Esophagus muscularis mucosa (tissue), 4 donors: ENCODE measurements at regions not wholly inside any gene's neighbourhood (a gene's known extent, or its start where the extent isn't known, plus 50 kb on each side); places are given as distances from the start of the nearest gene placed in this dataset.
"Not testable (repeated sequence)": the region's sequence is repeated elsewhere in the genome, so short reads cannot be mapped to it uniquely, and the experiment has no call there.

Source experiments
- DNase-seq: peaks from one replicate; pipeline ENCODE4 v3.0.0-alpha.2; 2017; ENCODE audit errors: extremely low spot score
- H3K27ac ChIP-seq, 4 donors: fragments of 200-600 bp; sonication (generic); replicated peaks in 1 of 4; 1 replicate in 3 of 4; 2 replicates in 1 of 4; pipeline ENCODE4 v1.5.1; 2016 to 2019; ENCODE audit warnings: mild to moderate bottlenecking in 1 of 4
- H3K27me3 ChIP-seq, 4 donors: fragments of 200-600 bp; sonication (generic); one replicate each; pipeline versions ENCODE4 v1.5.1 to v1.6.0; 2016 to 2019
- H3K36me3 ChIP-seq, 4 donors: fragments of 200-600 bp; sonication (generic); one replicate each; pipeline ENCODE4 v1.5.1; 2016 to 2019
- H3K4me1 ChIP-seq, 4 donors: fragments of 200-600 bp; sonication (generic); one replicate each; pipeline ENCODE4 v1.5.1; 2016 to 2019
- H3K4me3 ChIP-seq, 4 donors: fragments of 200-600 bp; sonication (generic); 1 replicate in 2 of 4; 2 replicates in 2 of 4; pipeline ENCODE4 v1.5.1; 2016 to 2019; ENCODE audit warnings: mild to moderate bottlenecking in 4 of 4, moderate library complexity in 1 of 4
- H3K9me3 ChIP-seq, 4 donors: fragments of 200-600 bp; sonication (generic); 1 replicate in 3 of 4; 2 replicates in 1 of 4; pipeline ENCODE4 v1.5.1; 2016 to 2019
- EP300 ChIP-seq: sonication (generic); formaldehyde crosslinking; IDR thresholded peaks from one replicate; pipeline ENCODE4 v1.6.1; 2017; ENCODE audit warnings: antibody characterized with exemption
- POLR2A ChIP-seq: fragments of 450-650 bp; IDR thresholded peaks from one replicate; pipeline ENCODE4 v1.6.1; 2017; ENCODE audit warnings: antibody characterized with exemption, moderate library complexity, mild to moderate bottlenecking, low read depth
- POLR2AphosphoS5 ChIP-seq, 2 donors: sonication (generic); formaldehyde crosslinking; IDR thresholded peaks; one replicate each; pipeline ENCODE4 v1.6.1; 2017; ENCODE audit warnings: antibody characterized with exemption in 2 of 2
- WGBS: methylation state at CpG from one replicate; pipeline ENCODE4 v1.1.5; 2018; 5-methylcytosine and 5-hydroxymethylcytosine counted together
- intact Hi-C: fragments of 100-400 bp; cut with DNase I; formaldehyde crosslinking; loops from one replicate; pipeline ENCODE4 v1.15.1; 2023
- TF ChIP-seq, protein P1 (sequence below), 3 experiments: fragments of 200-600 bp in 2 of 3; fragments of 450-650 bp in 1 of 3; sonication (generic) in 2 of 3; IDR thresholded peaks; one replicate each; pipeline ENCODE4 v1.5.1; 2017 to 2019; ENCODE audit warnings: antibody characterized with exemption in 3 of 3, mild to moderate bottlenecking in 2 of 3, moderate library complexity in 1 of 3

DNA sequence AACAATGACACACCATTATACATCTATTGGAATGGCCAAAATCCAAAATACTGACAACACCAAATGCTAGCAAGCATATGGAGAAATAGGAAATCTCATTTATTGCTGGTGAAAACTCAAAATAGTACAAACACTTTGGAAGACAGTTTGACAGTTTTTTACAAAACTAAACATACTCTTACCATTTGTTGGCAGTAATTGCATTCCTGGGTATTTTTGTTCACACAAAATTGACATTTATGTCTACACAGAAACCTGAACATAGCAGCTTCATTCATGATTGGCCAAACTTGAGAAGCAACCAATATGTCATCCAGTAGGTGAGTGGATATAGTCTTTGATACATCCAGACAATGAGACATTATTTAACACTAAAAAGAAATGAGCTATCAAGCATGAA lies 489.9 kb downstream of the PLOD2 start:
- Histone ChIP-seq H3K4me1 (no peaks in the 10 kb centered on the region), H3K36me3 (no peaks in the 10 kb centered on the region), H3K9me3 (no peaks in the 10 kb centered on the region), H3K4me3 (no peak overlapping the region), H3K27me3 (no peaks in the 10 kb centered on the region), H3K27ac (no peak overlapping the region)
- no peak for DNase-seq
- TF ChIP-seq POLR2AphosphoS5 (IDR thresholded peaks at IDR 0.05) (no peak), EP300 (no peak), POLR2A (no peak)
- TF ChIP-seq, protein P1, sequence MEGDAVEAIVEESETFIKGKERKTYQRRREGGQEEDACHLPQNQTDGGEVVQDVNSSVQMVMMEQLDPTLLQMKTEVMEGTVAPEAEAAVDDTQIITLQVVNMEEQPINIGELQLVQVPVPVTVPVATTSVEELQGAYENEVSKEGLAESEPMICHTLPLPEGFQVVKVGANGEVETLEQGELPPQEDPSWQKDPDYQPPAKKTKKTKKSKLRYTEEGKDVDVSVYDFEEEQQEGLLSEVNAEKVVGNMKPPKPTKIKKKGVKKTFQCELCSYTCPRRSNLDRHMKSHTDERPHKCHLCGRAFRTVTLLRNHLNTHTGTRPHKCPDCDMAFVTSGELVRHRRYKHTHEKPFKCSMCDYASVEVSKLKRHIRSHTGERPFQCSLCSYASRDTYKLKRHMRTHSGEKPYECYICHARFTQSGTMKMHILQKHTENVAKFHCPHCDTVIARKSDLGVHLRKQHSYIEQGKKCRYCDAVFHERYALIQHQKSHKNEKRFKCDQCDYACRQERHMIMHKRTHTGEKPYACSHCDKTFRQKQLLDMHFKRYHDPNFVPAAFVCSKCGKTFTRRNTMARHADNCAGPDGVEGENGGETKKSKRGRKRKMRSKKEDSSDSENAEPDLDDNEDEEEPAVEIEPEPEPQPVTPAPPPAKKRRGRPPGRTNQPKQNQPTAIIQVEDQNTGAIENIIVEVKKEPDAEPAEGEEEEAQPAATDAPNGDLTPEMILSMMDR (IDR thresholded peaks at IDR 0.05), result no peak
- intact Hi-C loops, result no loop called here

DNA sequence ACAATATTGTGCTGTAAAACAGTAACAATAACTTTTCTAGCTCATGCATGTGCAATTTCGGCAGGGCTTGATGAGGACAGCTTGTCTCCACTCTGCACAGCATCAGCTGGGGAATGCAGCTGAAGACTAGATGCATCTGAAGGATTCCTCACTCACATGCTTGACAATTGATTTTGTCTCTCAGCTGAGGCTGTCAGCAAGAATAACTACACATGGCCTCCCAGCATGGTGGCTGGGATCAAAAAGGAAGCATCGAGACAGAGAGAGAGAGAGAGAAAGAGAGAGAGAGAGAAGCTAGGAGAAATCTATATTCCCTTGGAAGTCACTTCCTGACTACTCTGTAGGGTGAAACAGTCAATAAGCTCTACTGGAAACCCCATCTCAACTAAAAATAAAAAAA lies 487.1 kb downstream of the PLOD2 start:
- TF ChIP-seq EP300, result no peak
- TF ChIP-seq, protein P1 (IDR thresholded peaks at IDR 0.05), result no peak
- H3K36me3 ChIP-seq, result no peaks in the 10 kb centered on the region
- no peaks in the 10 kb centered on the region for H3K27me3 ChIP-seq
- no peaks in the 10 kb centered on the region for H3K4me1 ChIP-seq
- 60% methylated on average over 2 of the region's 2 CpGs for WGBS
- DNase-seq, result no peak
- H3K9me3 ChIP-seq, result no peaks in the 10 kb centered on the region
- H3K4me3 ChIP-seq, result no peak overlapping the region
- H3K27ac ChIP-seq, result no peak overlapping the region
- intact Hi-C loops, result no loop called here

DNA sequence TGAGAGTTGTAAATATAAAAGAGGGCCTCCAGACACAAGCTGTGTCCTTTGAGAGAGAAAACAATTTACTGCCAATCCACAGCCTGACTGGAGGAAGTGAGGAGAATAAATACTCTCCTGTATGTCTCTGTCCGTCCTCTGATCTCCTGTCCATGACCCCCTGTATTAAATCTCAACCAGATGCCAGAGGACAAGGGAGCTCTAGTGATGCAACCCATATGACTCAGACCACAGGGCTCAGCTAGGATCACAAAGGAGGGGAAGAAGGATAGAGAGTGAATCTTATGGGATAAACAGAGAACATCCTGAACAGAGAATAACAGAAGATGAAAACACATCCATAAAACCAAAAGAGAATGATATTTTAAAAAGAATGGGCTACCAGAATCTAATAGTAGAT lies 482.6 kb downstream of the PLOD2 start:
- Histone ChIP-seq H3K9me3 (no peaks in the 10 kb centered on the region), H3K27me3 (no peaks in the 10 kb centered on the region), H3K36me3 (no peaks in the 10 kb centered on the region), H3K27ac (no peak overlapping the region), H3K4me3 (no peak overlapping the region), H3K4me1 (no peaks in the 10 kb centered on the region)
- TF ChIP-seq POLR2AphosphoS5 (IDR thresholded peaks at IDR 0.05) (no peak), EP300 (no peak), POLR2A (no peak)
- TF ChIP-seq, protein P1 (IDR thresholded peaks at IDR 0.05), result no peak
- no peak for DNase-seq
- WGBS, result 70% methylated on average over 1 of the region's 1 CpG
- intact Hi-C loops, result no loop called here

DNA sequence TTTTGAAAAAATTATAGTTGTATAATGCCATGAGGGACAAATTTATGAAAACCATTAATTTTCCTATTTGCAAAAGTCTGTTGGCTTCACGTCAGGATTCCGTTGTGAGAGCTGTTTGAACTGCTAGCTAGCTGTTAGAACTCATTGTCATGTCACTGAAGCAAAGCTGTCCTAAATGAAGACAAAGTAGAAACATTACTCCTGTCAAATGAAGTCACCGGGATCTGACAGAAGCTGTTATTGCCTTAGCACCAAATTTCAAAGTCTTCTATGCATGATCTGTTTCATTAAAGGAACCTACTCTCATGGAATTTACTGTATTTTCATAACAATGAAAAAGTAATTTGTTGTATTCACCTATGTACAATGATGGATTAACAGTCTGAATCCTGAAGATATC lies 479.8 kb downstream of the PLOD2 start:
- WGBS, result 43% methylated on average over 3 of the region's 3 CpGs
- TF ChIP-seq, protein P1 (IDR thresholded peaks at IDR 0.05), result no peak
- TF ChIP-seq EP300, result no peak
- no peak for TF ChIP-seq POLR2AphosphoS5 (IDR thresholded peaks at IDR 0.05)
- TF ChIP-seq POLR2A, result no peak
- no peaks in the 10 kb centered on the region for H3K27me3 ChIP-seq
- no peaks in the 10 kb centered on the region for H3K4me1 ChIP-seq
- intact Hi-C loops, result no loop called here
- H3K9me3 ChIP-seq, result no peaks in the 10 kb centered on the region
- H3K4me3 ChIP-seq, result no peak overlapping the region
- H3K27ac ChIP-seq, result no peak overlapping the region
- no peaks in the 10 kb centered on the region for H3K36me3 ChIP-seq
- DNase-seq, result no peak

DNA sequence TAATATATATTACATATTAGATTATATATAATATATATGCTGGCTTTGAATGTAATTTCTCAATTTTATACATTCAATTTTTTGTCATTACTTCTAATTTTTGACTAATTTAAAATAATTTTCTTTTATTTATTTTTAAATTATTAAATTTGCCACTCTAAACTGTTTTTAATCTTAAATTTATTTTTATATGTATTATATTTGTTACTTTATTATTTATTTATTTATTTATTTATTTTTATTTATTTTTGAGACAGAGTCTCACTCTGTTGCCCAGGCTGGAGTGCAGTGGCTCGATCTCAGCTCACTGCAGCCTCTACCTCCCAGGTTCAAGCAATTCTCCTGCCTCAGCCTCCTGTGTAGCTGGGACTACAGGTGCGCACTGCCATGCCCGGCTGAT lies 473.0 kb downstream of the PLOD2 start:
- DNase-seq, intact Hi-C loops, H3K27ac ChIP-seq, H3K27me3 ChIP-seq, H3K4me3 ChIP-seq, H3K36me3 ChIP-seq, H3K9me3 ChIP-seq, H3K4me1 ChIP-seq: not testable (repeated sequence)
- 97% methylated on average over 3 of the region's 3 CpGs for WGBS
